ENCODE measurements at regions not wholly inside any gene's neighbourhood (a gene's known extent, or its start where the extent isn't known, plus 50 kb on each side); places are given as distances from the start of the nearest gene placed in this dataset.

- no peak for TF ChIP-seq HIC1 (tag by site-specific recombination; IDR thresholded peaks at IDR 0.05)
- TF ChIP-seq ZNF239 (tag by site-specific recombination; IDR thresholded peaks at IDR 0.05): no peak
- no peak for TF ChIP-seq ZNF830 (tag by site-specific recombination; IDR thresholded peaks at IDR 0.05; ENCODE audit: low read depth)
- TF ChIP-seq KLF8 (tag by site-specific recombination; IDR thresholded peaks at IDR 0.05): no peak
- no peak for TF ChIP-seq ZNF132 (tag by site-specific recombination; IDR thresholded peaks at IDR 0.05; ENCODE audit: borderline replicate concordance)
- no peak for TF ChIP-seq ZNF843 (tag by site-specific recombination; IDR thresholded peaks at IDR 0.05)
- TF ChIP-seq ZNF324 (tag by site-specific recombination; IDR thresholded peaks at IDR 0.05): no peak
Measured at GRCh38 chrX:30939928-30940327, 50.9 kb upstream of the TAB3 start (continued).
